ENCODE measurements at regions not wholly inside any gene's neighbourhood (a gene's known extent, or its start where the extent isn't known, plus 50 kb on each side); places are given as distances from the start of the nearest gene placed in this dataset.

- TF ChIP-seq CTCF (IDR thresholded peaks at IDR 0.05) (no peak), POLR2A (IDR thresholded peaks at IDR 0.05) (no peak)
Observed at GRCh38 chr12:72102150-72102549, 163.5 kb downstream of the TPH2 start.
